ENCODE measurements at regions not wholly inside any gene's neighbourhood (a gene's known extent, or its start where the extent isn't known, plus 50 kb on each side); places are given as distances from the start of the nearest gene placed in this dataset.

DNA sequence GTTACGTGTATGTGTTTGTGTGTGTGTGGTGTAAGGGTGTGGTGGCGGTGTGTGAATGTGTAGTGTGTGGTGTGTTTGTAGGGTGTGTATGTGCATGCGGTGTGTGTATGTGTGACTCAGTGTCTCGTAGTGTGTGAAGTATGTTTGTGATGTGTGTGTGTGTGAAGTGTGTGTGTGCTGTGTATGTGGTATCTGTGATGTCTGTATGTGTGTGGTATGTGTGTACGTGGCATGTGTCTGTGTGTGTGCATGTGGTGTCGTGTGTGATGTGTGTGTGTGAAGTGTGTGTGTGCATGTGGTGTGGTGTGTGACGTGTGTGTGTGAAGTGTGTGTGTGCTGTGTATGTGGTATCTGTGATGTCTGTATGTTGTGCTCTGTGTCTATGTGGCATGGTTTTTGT is 339.4 kb downstream of the MTRR start:
- Mint-ChIP-seq H3K27ac (no peak overlapping the region), H3K9me3 (peaks cover 2% of the 10 kb centered on the region), H3K27me3 (no peaks in the 10 kb centered on the region), H3K4me3 (no peak overlapping the region), H3K36me3 (ENCODE audit: low read depth) (no peaks in the 10 kb centered on the region), H3K4me1 (no peaks in the 10 kb centered on the region)
- POLR2A ChIA-PET, result no interaction called here
- DNase-seq, result no peak
- CTCF ChIA-PET, result no interaction called here

GRCh38 chr5:8209500-8209899 is 340.6 kb downstream of the MTRR start:
- no peak for DNase-seq
- Mint-ChIP-seq H3K27ac (no peak overlapping the region), H3K27me3 (no peaks in the 10 kb centered on the region), H3K9me3 (peaks cover 2% of the 10 kb centered on the region), H3K4me3 (no peak overlapping the region), H3K36me3 (ENCODE audit: low read depth) (no peaks in the 10 kb centered on the region), H3K4me1 (no peaks in the 10 kb centered on the region)
- CTCF ChIA-PET, result no interaction called here
- POLR2A ChIA-PET, result no interaction called here

- DNase-seq, result no peak
- Mint-ChIP-seq H3K4me3 (no peak overlapping the region), H3K4me1 (no peaks in the 10 kb centered on the region), H3K36me3 (ENCODE audit: low read depth) (no peaks in the 10 kb centered on the region), H3K27me3 (no peaks in the 10 kb centered on the region), H3K27ac (no peak overlapping the region), H3K9me3 (peaks cover 2% of the 10 kb centered on the region)
- ChIA-PET POLR2A (no interaction called here), CTCF (no interaction called here)
Measured at GRCh38 chr5:8213701-8214240, 344.8 kb downstream of the MTRR start.

GRCh38 chr5:8216921-8217320 is 348.0 kb downstream of the MTRR start:
- H3K36me3 Mint-ChIP-seq (ENCODE audit: low read depth), result no peaks in the 10 kb centered on the region
- H3K4me1 Mint-ChIP-seq, result no peaks in the 10 kb centered on the region
- POLR2A ChIA-PET, result no interaction called here
- H3K9me3 Mint-ChIP-seq, result no peaks in the 10 kb centered on the region
- no peak overlapping the region for H3K27ac Mint-ChIP-seq
- no peaks in the 10 kb centered on the region for H3K27me3 Mint-ChIP-seq
- no peak for DNase-seq
- CTCF ChIA-PET, result no interaction called here
- no peak overlapping the region for H3K4me3 Mint-ChIP-seq

DNA sequence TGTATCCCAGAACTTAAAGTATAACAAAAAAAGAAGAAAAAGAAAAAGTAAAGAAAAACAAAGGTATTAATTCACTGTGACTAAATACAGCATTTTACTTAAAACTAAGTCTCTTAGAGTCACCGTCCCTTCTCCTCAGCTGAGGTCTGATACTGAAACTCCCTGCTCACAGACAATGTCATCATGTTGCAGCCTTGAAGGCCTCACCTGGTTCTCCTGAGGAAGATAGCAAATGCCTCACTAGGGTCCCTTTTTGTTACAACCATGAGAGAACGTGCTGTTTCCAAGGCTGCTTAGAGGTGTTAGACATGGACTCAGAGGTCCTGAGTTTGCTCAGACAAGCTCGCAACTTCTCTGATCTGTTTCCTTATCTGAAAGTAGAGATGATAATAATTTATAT is 357.2 kb downstream of the MTRR start:
- Mint-ChIP-seq H3K36me3 (ENCODE audit: low read depth) (no peaks in the 10 kb centered on the region), H3K9me3 (peaks cover 8% of the 10 kb centered on the region)
- POLR2A ChIA-PET, result no interaction called here

GRCh38 chr5:8227112-8227511 is 358.2 kb downstream of the MTRR start:
- ChIA-PET CTCF (no interaction called here), POLR2A (no interaction called here)
- no peak overlapping the region for H3K27ac Mint-ChIP-seq
- H3K9me3 Mint-ChIP-seq, result peaks cover 8% of the 10 kb centered on the region
- DNase-seq, result no peak
- H3K4me1 Mint-ChIP-seq, result no peaks in the 10 kb centered on the region
- no peaks in the 10 kb centered on the region for H3K27me3 Mint-ChIP-seq
- H3K36me3 Mint-ChIP-seq (ENCODE audit: low read depth), result no peaks in the 10 kb centered on the region
- H3K4me3 Mint-ChIP-seq, result no peak overlapping the region

More for the DNA sequence above, 357.2 kb downstream of the MTRR start:
- H3K4me1 Mint-ChIP-seq, result no peaks in the 10 kb centered on the region
- CTCF ChIA-PET, result no interaction called here
- H3K4me3 Mint-ChIP-seq, result no peak overlapping the region
- no peak for DNase-seq
- H3K27me3 Mint-ChIP-seq, result no peaks in the 10 kb centered on the region
- no peak overlapping the region for H3K27ac Mint-ChIP-seq

DNA sequence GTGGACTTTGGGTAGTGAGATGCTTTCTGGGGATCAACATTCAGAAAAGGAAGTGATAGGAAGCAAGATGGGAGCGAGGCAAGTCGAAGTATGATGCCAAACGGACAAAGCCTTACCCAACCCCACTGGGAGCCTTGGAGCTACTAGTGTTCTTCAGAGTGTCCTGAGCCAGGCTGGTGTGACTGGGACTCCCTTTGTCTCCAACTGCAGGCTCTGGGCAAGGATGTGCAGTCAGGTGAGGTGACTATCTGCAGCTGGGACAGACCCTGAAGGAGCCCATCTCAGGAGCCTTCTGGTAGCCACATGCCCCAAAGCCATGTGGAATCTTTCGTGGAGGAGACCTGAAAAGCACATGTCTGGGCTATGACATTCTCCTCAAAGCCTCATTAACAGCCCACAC is 360.6 kb downstream of the MTRR start:
- DNase-seq, result no peak
- ChIA-PET CTCF (no interaction called here), POLR2A (no interaction called here)
- H3K4me1 Mint-ChIP-seq, result no peaks in the 10 kb centered on the region
- no peak overlapping the region for H3K4me3 Mint-ChIP-seq
- no peaks in the 10 kb centered on the region for H3K36me3 Mint-ChIP-seq (ENCODE audit: low read depth)
- H3K9me3 Mint-ChIP-seq, result peaks cover 8% of the 10 kb centered on the region
- no peak overlapping the region for H3K27ac Mint-ChIP-seq
- H3K27me3 Mint-ChIP-seq, result no peaks in the 10 kb centered on the region

GRCh38 chr5:8230868-8231267 is 361.9 kb downstream of the MTRR start:
- Mint-ChIP-seq H3K36me3 (ENCODE audit: low read depth) (no peaks in the 10 kb centered on the region), H3K27ac (no peak overlapping the region), H3K4me1 (no peaks in the 10 kb centered on the region), H3K27me3 (no peaks in the 10 kb centered on the region), H3K4me3 (no peak overlapping the region), H3K9me3 (peaks cover 8% of the 10 kb centered on the region)
- DNase-seq, result no peak
- ChIA-PET POLR2A (no interaction called here), CTCF (no interaction called here)

GRCh38 chr5:8233479-8233878 is 364.5 kb downstream of the MTRR start:
- Mint-ChIP-seq H3K27ac (no peak overlapping the region), H3K4me1 (no peaks in the 10 kb centered on the region), H3K27me3 (no peaks in the 10 kb centered on the region), H3K36me3 (ENCODE audit: low read depth) (no peaks in the 10 kb centered on the region), H3K4me3 (no peak overlapping the region), H3K9me3 (peaks cover 7% of the 10 kb centered on the region)
- POLR2A ChIA-PET, result no interaction called here
- DNase-seq, result no peak
- CTCF ChIA-PET, result no interaction called here

GRCh38 chr5:8234179-8234770 is 365.3 kb downstream of the MTRR start:
- POLR2A ChIA-PET, result no interaction called here
- CTCF ChIA-PET, result no interaction called here
- H3K9me3 Mint-ChIP-seq, result peaks cover 4% of the 10 kb centered on the region
- no peak overlapping the region for H3K27ac Mint-ChIP-seq
- H3K36me3 Mint-ChIP-seq (ENCODE audit: low read depth), result no peaks in the 10 kb centered on the region
- no peak overlapping the region for H3K4me3 Mint-ChIP-seq
- no peak for DNase-seq
- no peaks in the 10 kb centered on the region for H3K27me3 Mint-ChIP-seq
- H3K4me1 Mint-ChIP-seq, result no peaks in the 10 kb centered on the region

GRCh38 chr5:8238080-8238479 is 369.1 kb downstream of the MTRR start:
- no peak overlapping the region for H3K4me3 Mint-ChIP-seq
- H3K4me1 Mint-ChIP-seq, result no peaks in the 10 kb centered on the region
- POLR2A ChIA-PET, result no interaction called here
- H3K27ac Mint-ChIP-seq, result no peak overlapping the region
- H3K27me3 Mint-ChIP-seq, result no peaks in the 10 kb centered on the region
- CTCF ChIA-PET, result no interaction called here
- H3K36me3 Mint-ChIP-seq (ENCODE audit: low read depth), result no peaks in the 10 kb centered on the region
- no peak for DNase-seq
- H3K9me3 Mint-ChIP-seq, result peaks cover 4% of the 10 kb centered on the region

DNA sequence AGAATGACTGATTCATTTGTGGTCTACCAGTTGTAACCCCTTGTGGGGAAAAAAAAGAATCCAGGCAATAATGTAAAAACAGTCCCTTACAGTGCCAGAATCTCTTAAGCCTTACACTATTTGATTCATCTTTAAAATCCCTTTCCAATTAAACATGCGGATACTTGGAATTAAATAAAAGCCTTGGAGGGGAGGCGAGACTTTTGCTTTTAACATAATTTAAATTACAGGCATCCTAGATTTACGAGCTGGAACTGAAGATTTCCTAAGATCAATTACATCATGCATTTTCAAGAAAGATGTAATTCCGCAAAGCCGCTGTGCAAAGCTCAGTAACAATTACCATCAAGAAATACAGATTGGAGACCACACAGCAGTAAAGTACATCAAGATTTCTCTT is 370.2 kb downstream of the MTRR start:
- Mint-ChIP-seq H3K9me3 (peaks cover 4% of the 10 kb centered on the region), H3K4me1 (no peaks in the 10 kb centered on the region), H3K27me3 (no peaks in the 10 kb centered on the region), H3K27ac (no peak overlapping the region), H3K4me3 (no peak overlapping the region), H3K36me3 (ENCODE audit: low read depth) (no peaks in the 10 kb centered on the region)
- ChIA-PET CTCF (no interaction called here), POLR2A (no interaction called here)
- DNase-seq, result no peak

GRCh38 chr5:8239646-8240045 is 370.7 kb downstream of the MTRR start:
- Mint-ChIP-seq H3K4me3 (no peak overlapping the region), H3K9me3 (peaks cover 4% of the 10 kb centered on the region), H3K4me1 (no peaks in the 10 kb centered on the region), H3K27ac (no peak overlapping the region), H3K27me3 (no peaks in the 10 kb centered on the region), H3K36me3 (ENCODE audit: low read depth) (no peaks in the 10 kb centered on the region)
- DNase-seq, result no peak
- ChIA-PET POLR2A (no interaction called here), CTCF (no interaction called here)

GRCh38 chr5:8241076-8241475 is 372.1 kb downstream of the MTRR start:
- no peak for DNase-seq
- ChIA-PET CTCF (no interaction called here), POLR2A (no interaction called here)
- H3K27ac Mint-ChIP-seq, result no peak overlapping the region
- H3K4me3 Mint-ChIP-seq, result no peak overlapping the region
- H3K9me3 Mint-ChIP-seq, result peaks cover 9% of the 10 kb centered on the region
- no peaks in the 10 kb centered on the region for H3K4me1 Mint-ChIP-seq
- H3K36me3 Mint-ChIP-seq (ENCODE audit: low read depth), result no peaks in the 10 kb centered on the region
- no peaks in the 10 kb centered on the region for H3K27me3 Mint-ChIP-seq

DNA sequence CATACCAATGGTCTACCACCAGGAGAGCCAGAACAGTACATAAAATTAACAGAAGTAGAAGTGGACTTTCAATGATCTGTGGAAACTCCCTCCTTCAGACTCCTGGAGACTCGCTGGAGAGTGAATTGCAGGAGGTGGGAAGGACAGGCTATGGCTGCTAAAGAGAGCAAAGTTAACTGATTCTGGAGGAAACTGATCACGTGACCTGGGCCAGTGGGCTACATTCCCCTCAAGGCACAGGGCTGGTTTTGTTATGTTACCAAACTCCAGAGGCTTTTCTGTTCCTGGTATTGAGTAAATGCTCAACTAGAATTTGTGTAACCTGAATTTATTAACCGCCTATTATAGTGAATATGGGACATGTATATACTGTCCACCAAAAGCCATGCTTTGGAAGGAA is 372.6 kb downstream of the MTRR start:
- Mint-ChIP-seq H3K4me1 (no peaks in the 10 kb centered on the region), H3K9me3 (peaks cover 6% of the 10 kb centered on the region), H3K4me3 (no peak overlapping the region), H3K36me3 (ENCODE audit: low read depth) (no peaks in the 10 kb centered on the region), H3K27me3 (no peaks in the 10 kb centered on the region), H3K27ac (no peak overlapping the region)
- no peak for DNase-seq
- CTCF ChIA-PET, result no interaction called here
- POLR2A ChIA-PET, result no interaction called here

All from activated CD4-positive, alpha-beta memory T cell treated with anti-CD3 and anti-CD28 coated beads, Interleukin-2, amount 10 ng/mL, durations not matched to agents 7 days and 5 days (primary cell).